HG03378 (cell line): ENCODE measurements at regions not wholly inside any gene's neighbourhood (a gene's known extent, or its start where the extent isn't known, plus 50 kb on each side); places are given as distances from the start of the nearest gene placed in this dataset.
A peak's percentile ranks its signal among the peaks of the same experiment; 100 is the strongest.

Source experiments
- ATAC-seq: cut with Tn5 transposase; IDR thresholded peaks from one replicate; pipeline ENCODE4 v1.9.1; 2021; ENCODE audit warnings: mild to moderate bottlenecking, moderate library complexity; ENCODE audit not compliant: unreplicated experiment

- no peak for ATAC-seq
Measured at GRCh38 chr2:34663314-34663713, 1064.2 kb upstream of the FAM98A start.

GRCh38 chr2:34660741-34661140, 1061.6 kb upstream of the FAM98A start:
- no peak for ATAC-seq

GRCh38 chr2:34656632-34657031, 1057.5 kb upstream of the FAM98A start:
- peak; percentile 72 for ATAC-seq

GRCh38 chr2:34652636-34653035, 1053.5 kb upstream of the FAM98A start:
- no peak for ATAC-seq

- ATAC-seq: no peak
Measured at GRCh38 chr2:34646901-34647300, 1047.8 kb upstream of the FAM98A start.

DNA sequence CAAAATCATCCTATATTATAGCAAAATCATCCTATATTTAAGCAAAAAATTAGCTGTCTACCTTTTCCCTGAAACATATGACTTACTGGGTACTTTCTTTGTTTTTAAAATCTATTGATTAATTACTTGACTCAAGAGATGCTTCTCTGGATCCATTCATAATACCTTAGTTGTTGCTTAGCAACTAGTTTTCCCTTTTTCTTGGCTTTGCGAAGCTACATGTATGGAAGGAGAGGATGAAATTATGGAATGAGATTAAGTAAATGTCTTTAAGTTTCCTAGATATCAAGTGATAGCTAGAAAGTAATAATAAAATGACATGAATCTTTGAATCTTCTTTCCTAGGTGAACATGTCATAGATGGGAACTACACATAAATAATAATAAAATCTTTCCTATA, 1033.2 kb upstream of the FAM98A start:
- ATAC-seq: no peak

DNA sequence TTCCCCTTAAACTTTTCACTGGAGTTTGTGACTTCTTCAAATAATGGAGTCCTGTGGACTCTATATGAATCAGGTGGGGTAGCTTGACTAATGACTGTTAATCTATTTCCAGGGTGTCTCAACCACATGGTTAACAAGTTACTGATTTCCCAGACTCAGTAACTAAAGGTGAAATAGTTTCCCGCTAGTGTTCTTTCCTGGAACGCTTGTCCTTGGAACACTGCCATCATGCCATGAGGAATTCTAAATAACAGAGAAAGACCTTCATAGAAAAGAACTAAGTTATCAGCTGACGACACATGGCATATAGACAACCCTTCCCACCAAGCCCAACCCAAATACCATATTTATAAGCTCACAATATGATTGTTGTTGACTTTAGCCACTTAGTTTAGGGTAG, 1027.9 kb upstream of the FAM98A start:
- ATAC-seq: no peak

DNA sequence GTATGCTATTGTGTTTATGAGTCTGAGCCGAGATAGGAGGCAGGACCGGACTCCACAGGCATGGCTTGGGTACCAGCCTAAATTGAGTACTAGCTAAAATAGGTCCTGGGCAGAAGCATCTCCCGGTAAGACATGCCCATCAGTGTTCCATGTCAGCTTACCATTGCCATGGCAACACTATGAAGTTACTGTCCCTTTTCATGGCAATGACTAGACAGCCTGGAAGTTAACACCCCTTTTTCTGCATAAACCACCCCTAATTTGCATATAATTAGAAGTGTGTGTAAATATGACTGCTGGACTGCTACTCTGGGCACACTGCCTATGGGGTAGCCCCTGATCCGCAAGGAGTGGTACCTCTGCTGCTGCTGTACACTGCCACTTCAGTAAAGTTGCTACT, 1005.1 kb upstream of the FAM98A start:
- ATAC-seq: no peak

DNA sequence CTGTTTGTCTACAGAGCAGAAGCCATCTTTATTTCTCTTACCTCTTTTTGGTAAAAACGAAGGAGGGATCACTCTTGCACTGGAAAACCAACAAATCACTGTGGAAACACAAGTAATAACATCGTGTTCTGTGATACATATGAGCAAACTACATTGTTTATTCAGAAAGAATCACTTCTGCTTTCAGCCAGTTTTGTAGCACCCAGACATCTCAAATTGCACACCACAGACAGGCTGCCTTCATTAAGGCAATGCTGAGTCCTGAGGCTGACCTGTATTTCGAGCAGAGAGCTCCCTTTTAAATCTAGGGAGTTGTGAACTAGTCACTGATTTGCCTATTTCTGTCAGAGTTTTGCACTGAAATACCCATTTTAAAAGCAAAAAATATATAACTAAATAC, 1003.2 kb upstream of the FAM98A start:
- ATAC-seq: no peak

GRCh38 chr2:34601561-34601960, 1002.5 kb upstream of the FAM98A start:
- no peak for ATAC-seq

DNA sequence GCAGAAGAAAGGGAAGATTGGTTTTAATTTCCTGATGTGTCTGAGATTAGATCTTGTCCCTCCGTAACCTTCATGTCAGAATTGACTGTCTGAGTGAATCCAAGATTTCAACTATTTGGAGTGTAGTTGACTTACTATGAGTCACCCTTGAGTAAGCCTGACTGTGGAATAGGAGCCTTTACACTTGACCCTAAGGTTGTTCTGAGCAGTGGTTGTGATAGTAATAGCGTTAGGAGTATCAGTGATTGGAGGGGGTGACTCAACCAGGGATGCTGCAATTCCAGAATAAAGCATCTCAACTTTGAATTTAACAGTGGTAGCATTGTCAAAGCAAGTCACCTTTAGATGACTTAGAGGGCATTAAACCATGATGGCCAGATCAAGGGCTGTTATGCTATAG, 979.5 kb upstream of the FAM98A start:
- ATAC-seq: no peak

- ATAC-seq: no peak
Measured at GRCh38 chr2:34570266-34570872, 971.3 kb upstream of the FAM98A start.

DNA sequence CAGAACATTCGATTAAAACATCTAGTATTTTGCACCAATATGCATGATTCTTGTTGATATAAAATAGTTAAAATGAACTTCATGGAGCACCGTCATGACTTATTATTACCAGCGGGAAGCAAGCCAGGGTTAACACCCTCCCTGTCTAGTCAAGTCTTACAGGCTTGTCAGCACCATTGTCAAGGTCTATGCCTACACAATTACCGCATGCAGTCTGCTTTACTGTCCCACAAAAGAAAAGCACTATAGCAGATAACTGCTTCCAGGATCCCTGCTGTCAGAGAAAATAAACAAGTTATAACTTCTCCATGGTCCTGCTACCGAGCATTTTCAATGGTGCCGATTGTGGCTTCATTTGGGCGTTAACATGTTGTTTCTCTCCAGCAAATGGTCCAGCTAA, 968.0 kb upstream of the FAM98A start:
- ATAC-seq: no peak

- ATAC-seq: no peak
Measured at GRCh38 chr2:34552337-34552736, 953.2 kb upstream of the FAM98A start.

DNA sequence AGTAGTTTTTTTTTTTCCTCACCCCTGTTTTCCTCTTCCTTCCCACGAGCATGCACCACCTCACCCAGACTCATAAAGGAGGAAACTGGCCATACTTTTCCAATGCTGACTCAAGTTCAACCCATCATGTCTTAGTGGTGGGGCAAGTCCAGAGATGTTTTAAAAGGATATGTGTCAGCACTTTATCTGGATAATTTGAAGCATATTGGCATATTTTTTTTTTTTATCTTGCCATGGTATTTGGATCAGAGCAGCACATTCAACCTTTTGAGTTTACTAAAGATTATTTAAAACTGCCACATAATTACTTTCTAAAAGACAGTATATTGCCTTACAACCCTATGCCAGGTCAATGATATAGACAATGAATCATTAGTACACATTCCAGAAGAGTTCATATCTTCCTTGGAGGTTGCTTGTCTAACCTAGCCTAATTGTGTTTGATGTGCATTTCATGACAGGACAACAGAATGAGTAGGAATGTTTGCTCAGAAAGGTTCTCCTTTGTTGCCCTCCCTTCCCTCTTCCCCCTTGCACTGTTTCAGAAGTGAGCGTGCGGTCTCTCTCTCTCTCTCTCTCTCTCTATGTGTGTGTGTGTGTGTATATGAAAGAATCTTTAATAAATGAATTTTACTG, 950.7 kb upstream of the FAM98A start:
- ATAC-seq: no peak

GRCh38 chr2:34547900-34548299, 948.8 kb upstream of the FAM98A start:
- no peak for ATAC-seq

DNA sequence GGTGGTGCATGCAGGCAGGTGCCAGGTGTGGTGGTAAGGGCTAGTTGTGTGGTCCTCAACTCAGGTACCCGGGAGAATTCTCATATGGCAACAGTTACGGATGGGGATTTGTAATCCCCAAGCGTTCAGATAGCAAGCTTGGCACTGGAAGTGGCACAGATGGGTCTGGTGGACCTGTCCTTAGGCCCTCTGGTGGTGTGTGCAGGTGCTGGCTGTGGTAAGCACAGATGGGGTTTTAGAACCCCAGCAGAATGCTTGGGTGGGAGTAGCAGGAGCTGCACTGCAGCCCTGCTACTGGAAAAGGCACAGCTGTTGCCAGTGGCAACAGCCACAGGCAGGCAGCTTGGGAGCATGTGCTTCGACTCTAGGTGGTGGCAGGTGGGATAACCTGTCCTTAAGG, 948.2 kb upstream of the FAM98A start:
- ATAC-seq: no peak

- ATAC-seq: no peak
Measured at GRCh38 chr2:34545486-34546136, 946.5 kb upstream of the FAM98A start.

DNA sequence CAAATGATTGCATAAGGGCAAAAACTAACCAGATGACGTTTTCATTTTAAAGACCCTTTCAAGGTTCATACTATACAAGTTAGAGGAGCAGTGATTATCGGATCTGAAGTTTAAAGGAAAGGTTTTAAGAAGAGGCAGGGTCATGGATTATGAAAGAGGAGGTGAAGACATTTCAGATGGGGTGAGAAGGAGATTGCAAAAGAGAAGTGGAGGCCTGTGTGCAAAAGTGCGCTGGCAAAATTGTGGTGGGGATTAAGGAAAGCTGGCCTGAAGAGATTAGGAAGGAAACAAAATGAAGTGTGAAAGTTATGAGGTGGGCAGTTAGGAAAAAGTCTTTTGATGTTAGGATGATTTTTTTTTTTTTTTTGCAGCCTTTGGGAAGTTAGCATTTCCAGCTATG, 935.7 kb upstream of the FAM98A start:
- ATAC-seq: no peak

DNA sequence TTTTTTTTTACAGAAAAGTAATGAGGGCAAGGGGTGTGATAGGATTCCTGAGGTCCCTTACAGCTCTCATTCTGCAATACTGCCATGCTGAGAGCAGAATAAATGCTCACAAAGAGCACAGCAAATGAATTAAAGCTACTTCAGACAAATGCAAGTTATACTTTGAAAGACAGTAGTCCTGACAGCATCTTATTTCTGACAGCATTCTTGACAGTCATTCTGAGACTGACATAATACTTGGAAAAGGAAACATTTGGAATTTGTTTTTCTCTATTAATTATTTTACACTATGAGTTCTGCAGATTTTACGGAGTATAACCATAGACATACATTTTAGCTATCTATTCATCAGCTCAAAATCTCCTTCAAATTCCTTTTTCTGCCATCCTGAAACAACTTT, 935.2 kb upstream of the FAM98A start:
- ATAC-seq: no peak

DNA sequence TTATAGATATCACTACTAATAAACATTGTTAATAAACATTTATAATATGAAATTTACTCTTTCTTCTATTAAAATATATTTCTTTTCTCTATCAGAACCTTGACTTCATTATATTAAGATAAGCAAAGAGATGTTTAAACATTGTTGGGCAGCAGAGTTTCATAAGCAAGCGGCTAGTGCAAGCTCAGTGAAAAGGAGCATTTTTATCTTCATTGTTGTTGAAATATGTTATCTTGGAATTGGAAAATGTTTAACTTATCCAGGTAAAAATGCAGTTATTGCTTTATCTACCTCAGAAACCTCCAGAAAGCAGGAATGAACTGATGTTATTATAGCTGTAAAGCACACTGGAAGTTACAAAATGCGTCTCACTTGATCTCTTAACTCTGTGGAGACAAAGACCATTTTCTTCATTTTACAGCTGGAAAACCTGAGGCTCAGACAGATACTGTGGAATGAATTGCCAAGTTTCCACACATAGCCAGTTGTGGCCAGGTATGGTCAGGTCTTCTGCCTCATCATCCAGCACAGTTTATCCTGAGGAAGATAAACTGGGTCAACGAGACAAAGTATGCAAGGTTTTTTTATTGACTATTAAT, 934.6 kb upstream of the FAM98A start:
- no peak for ATAC-seq

GRCh38 chr2:34529965-34530364, 930.9 kb upstream of the FAM98A start:
- ATAC-seq: no peak
